H1 (cell line): ENCODE measurements at regions not wholly inside any gene's neighbourhood (a gene's known extent, or its start where the extent isn't known, plus 50 kb on each side); places are given as distances from the start of the nearest gene placed in this dataset.

ENCODE experiments used
- CTCF ChIA-PET: fragments of 300-600 bp; sonication (Branson Sonifier 250); formaldehyde crosslinking; loops from one replicate; lab custom pipeline; 2021; ENCODE audit not compliant: partially characterized antibody; lab: Charles Lee
- POLR2A ChIA-PET: fragments of 300-600 bp; sonication (Branson Sonifier 250); formaldehyde crosslinking; loops from one replicate; lab custom pipeline; 2021; ENCODE audit warnings: inconsistent platforms; ENCODE audit not compliant: partially characterized antibody; lab: Charles Lee
- DNase-seq, 2 experiments: peaks; one replicate each; pipeline versions ENCODE4 v3.0.0 to v3.0.0-alpha.2; 2010 to 2022; ENCODE audit warnings: low spot score in 2 of 2, low read depth in 1 of 2, mixed read lengths in 1 of 2
- FAIRE-seq: peaks from 2 replicates; lab custom pipeline; 2011; peaks lifted over from hg19 to GRCh38; lab: Jason Lieb, UNC
- H2AFZ ChIP-seq: 2 replicates; pipeline ENCODE4 v1.8.1; 2012; ENCODE audit warnings: low read length, inconsistent platforms
- H2AK5ac ChIP-seq: 2 replicates; pipeline ENCODE4 v1.6.1; 2013; ENCODE audit warnings: low read depth, low read length
- H2BK120ac ChIP-seq: replicated peaks from 2 replicates; pipeline ENCODE3; 2013; ENCODE audit warnings: low read depth, low read length, inconsistent platforms
- H2BK12ac ChIP-seq: 2 replicates; pipeline ENCODE4 v1.6.1; 2013; ENCODE audit warnings: low read depth, low read length
- H2BK15ac ChIP-seq: 2 replicates; pipeline ENCODE4 v1.6.1; 2013; ENCODE audit warnings: low read length
- H2BK20ac ChIP-seq: 2 replicates; pipeline ENCODE4 v1.6.1; 2013; ENCODE audit warnings: low read length
- H2BK5ac ChIP-seq: 2 replicates; pipeline ENCODE4 v1.6.1; 2013; ENCODE audit warnings: low read depth, low read length
- H3K14ac ChIP-seq: 2 replicates; pipeline ENCODE4 v1.6.1; 2013; ENCODE audit warnings: inconsistent platforms; ENCODE audit not compliant: insufficient read length
- H3K18ac ChIP-seq: 2 replicates; pipeline ENCODE4 v1.6.1; 2013; ENCODE audit warnings: low read length; ENCODE audit errors: extremely low read depth
- H3K23ac ChIP-seq: 2 replicates; pipeline ENCODE4 v1.6.1; 2013; ENCODE audit warnings: inconsistent platforms; ENCODE audit not compliant: insufficient read length
- H3K23me2 ChIP-seq: 2 replicates; pipeline ENCODE4 v1.6.1; 2013; ENCODE audit warnings: low read depth, low read length
- H3K27ac ChIP-seq: 2 replicates; pipeline ENCODE4 v1.6.1; 2011; ENCODE audit warnings: low read depth, low read length, inconsistent platforms
- H3K27me3 ChIP-seq, 4 experiments: replicated peaks in 1 of 4; 1 replicate in 1 of 4; 2 replicates in 3 of 4; pipeline versions ENCODE4 v1.6.1 to v1.8.1; 2011 to 2013; ENCODE audit warnings: low read length in 3 of 4, mild to moderate bottlenecking in 3 of 4, inconsistent platforms in 2 of 4, mixed read lengths in 2 of 4, moderate library complexity in 1 of 4; ENCODE audit not compliant: control insufficient read depth in 3 of 4, insufficient read depth in 3 of 4; ENCODE audit errors: extremely low read depth in 1 of 4
- H3K36me3 ChIP-seq, 4 experiments: 2 replicates each; pipeline versions ENCODE4 v1.6.1 to v1.8.1; 2011 to 2013; ENCODE audit warnings: mild to moderate bottlenecking in 4 of 4, low read length in 3 of 4, moderate library complexity in 2 of 4, control low read depth in 1 of 4, inconsistent platforms in 1 of 4; ENCODE audit not compliant: insufficient read depth in 4 of 4, control insufficient read depth in 2 of 4
- H3K4ac ChIP-seq: replicated peaks from 2 replicates; pipeline ENCODE3; 2013; ENCODE audit warnings: low read length, low read depth, mixed read lengths, inconsistent platforms; ENCODE audit not compliant: insufficient read length
- H3K4me1 ChIP-seq, 4 experiments: replicated peaks in 1 of 4; 1 replicate in 1 of 4; 2 replicates in 3 of 4; pipeline versions ENCODE4 v1.6.1 to v1.8.1; 2011 to 2013; ENCODE audit warnings: low read length in 3 of 4, inconsistent platforms in 2 of 4, mixed read lengths in 1 of 4; ENCODE audit not compliant: insufficient read depth in 4 of 4, control insufficient read depth in 3 of 4
- H3K4me2 ChIP-seq, 2 experiments: 2 replicates each; pipeline versions ENCODE4 v1.6.1 to v1.8.1; 2011 to 2013; ENCODE audit warnings: low read depth in 2 of 2, low read length in 2 of 2, control low read depth in 1 of 2, inconsistent platforms in 1 of 2, mild to moderate bottlenecking in 1 of 2; ENCODE audit not compliant: insufficient read depth in 1 of 2
- H3K4me3 ChIP-seq, 4 experiments: fragments of 200-600, 300-600 bp in 1 of 4; sonication (generic), shearing (Covaris generic), sonication (Bioruptor Twin) in 1 of 4; 2 replicates each; pipeline versions ENCODE4 v1.5.1 to v1.8.1; 2011 to 2016; ENCODE audit warnings: low read length in 4 of 4, low read depth in 3 of 4, control low read depth in 2 of 4, inconsistent platforms in 2 of 4, mild to moderate bottlenecking in 2 of 4, mixed read lengths in 1 of 4, moderate library complexity in 1 of 4; ENCODE audit not compliant: insufficient read depth in 2 of 4; ENCODE audit errors: extremely low read depth in 1 of 4
- H3K56ac ChIP-seq: replicated peaks from 2 replicates; pipeline ENCODE3; 2013; ENCODE audit warnings: low read depth, mild to moderate bottlenecking, mixed read lengths, low read length, inconsistent platforms; ENCODE audit not compliant: insufficient read length
- H3K79me1 ChIP-seq: 2 replicates; pipeline ENCODE4 v1.6.1; 2013; ENCODE audit warnings: low read depth, low read length, control low read depth
- H3K79me2 ChIP-seq, 2 experiments: 2 replicates each; pipeline versions ENCODE4 v1.6.1 to v1.8.1; 2012 to 2013; ENCODE audit warnings: low read length in 2 of 2, mild to moderate bottlenecking in 2 of 2, inconsistent platforms in 1 of 2; ENCODE audit not compliant: insufficient read depth in 2 of 2, control insufficient read depth in 1 of 2
- H3K9ac ChIP-seq, 4 experiments: replicated peaks in 1 of 4; 1 replicate in 1 of 4; 2 replicates in 3 of 4; pipeline versions ENCODE4 v1.6.1 to v1.8.1; 2011 to 2013; ENCODE audit warnings: low read depth in 3 of 4, low read length in 3 of 4, control low read depth in 2 of 4, mild to moderate bottlenecking in 2 of 4, moderate library complexity in 2 of 4, inconsistent platforms in 1 of 4; ENCODE audit errors: extremely low read depth in 1 of 4
- H3K9me3 ChIP-seq, 2 experiments: 2 replicates each; pipeline versions ENCODE4 v1.6.1 to v1.8.1; 2012 to 2013; ENCODE audit warnings: mild to moderate bottlenecking in 2 of 2, moderate library complexity in 2 of 2, control low read depth in 1 of 2, inconsistent platforms in 1 of 2, low read depth in 1 of 2, low read length in 1 of 2, mixed read lengths in 1 of 2; ENCODE audit not compliant: insufficient read depth in 2 of 2
- H4K20me1 ChIP-seq, 2 experiments: replicated peaks in 1 of 2; 2 replicates each; pipeline versions ENCODE3 to v1.8.1; 2011 to 2013; ENCODE audit warnings: inconsistent platforms in 2 of 2, low read length in 2 of 2, mild to moderate bottlenecking in 1 of 2; ENCODE audit not compliant: insufficient read depth in 2 of 2, control insufficient read depth in 1 of 2
- H4K5ac ChIP-seq: 2 replicates; pipeline ENCODE4 v1.6.1; 2013; ENCODE audit warnings: low read length, low read depth, mixed read lengths, inconsistent platforms; ENCODE audit not compliant: insufficient read length
- H4K8ac ChIP-seq: 2 replicates; pipeline ENCODE4 v1.8.0; 2013; ENCODE audit warnings: mild to moderate bottlenecking, moderate library complexity, low read length, inconsistent platforms; ENCODE audit not compliant: insufficient read depth; ENCODE audit errors: extremely low read depth
- H4K91ac ChIP-seq: replicated peaks from 2 replicates; pipeline ENCODE3; 2013; ENCODE audit warnings: low read length, mixed read lengths, inconsistent platforms; ENCODE audit not compliant: insufficient read length
- BRCA1 ChIP-seq: IDR thresholded peaks from 2 replicates; pipeline ENCODE4 v1.6.1; 2012; ENCODE audit warnings: low read depth, low read length, improper control_type of control experiment
- CEBPB ChIP-seq: IDR thresholded peaks from 2 replicates; pipeline ENCODE4 v1.6.1; 2012; ENCODE audit warnings: low read depth, low read length
- GABPA ChIP-seq: IDR thresholded peaks from 2 replicates; pipeline ENCODE4 v1.6.1; 2011; ENCODE audit warnings: mild to moderate bottlenecking, low read length, moderate library complexity, borderline replicate concordance; ENCODE audit not compliant: insufficient read depth
- TEAD4 ChIP-seq: IDR thresholded peaks from 2 replicates; pipeline ENCODE4 v1.6.1; 2012; ENCODE audit warnings: low read depth, low read length, inconsistent platforms, mixed read lengths
- WGBS, 2 experiments: shearing (Covaris generic) in 1 of 2; methylation state at CpG; one replicate each; pipeline versions ENCODE4 v1.1.6 to v1.1.7; 2013 to 2015; ENCODE audit warnings: low lambda C conversion rate in 2 of 2, mixed read lengths in 2 of 2, inconsistent platforms in 1 of 2, low coverage in 1 of 2, missing lambda C conversion rate in 1 of 2; ENCODE audit not compliant: insufficient replicate concordance in 2 of 2, insufficient coverage in 1 of 2, insufficient read length in 1 of 2; ENCODE audit errors: extremely low coverage in 1 of 2, missing lambda C conversion rate in 1 of 2; 5-methylcytosine and 5-hydroxymethylcytosine counted together

GRCh38 chr4:112876316-112876715 lies 173.1 kb upstream of the ANK2 start:
- no peak overlapping the region for H2AK5ac ChIP-seq
- POLR2A ChIA-PET: interaction anchor here (0.7 to 1.0 kb wide), 2 partner anchors 10 to 20 kb away, joined by 3 read pairs; no protein-coding TSS in a partner anchor
- CTCF ChIA-PET: interaction anchor here (1.0 to 3.6 kb wide), 4 partner anchors 17 to 111 kb away, joined by 3 to 14 read pairs (median 4); no protein-coding TSS in a partner anchor
- H2BK120ac ChIP-seq: no peak overlapping the region
- H3K23ac ChIP-seq: no peak overlapping the region
- H3K4me1 ChIP-seq: peaks cover 0 to 3% (median 0%) of the 10 kb centered on the region in 4 experiments; a peak in 1 of 7 replicates
- H2BK5ac ChIP-seq: no peak overlapping the region
- WGBS, 2 experiments: 60 to 100% methylated on average over 1 to 2 of the region's 2 CpGs
- no peak overlapping the region for H4K5ac ChIP-seq
- no peaks in the 10 kb centered on the region for H3K27me3 ChIP-seq
- no peaks in the 10 kb centered on the region; the same call in 1 of the 2 replicates for H3K79me1 ChIP-seq
- no peak overlapping the region for H2AFZ ChIP-seq
- no peak overlapping the region for H4K91ac ChIP-seq
- H3K4me2 ChIP-seq: peak overlapping the region in 1 of 2 experiments; percentile 2; a peak in 1 of 4 replicates
- DNase-seq: no peak
- FAIRE-seq: peak; percentile 24
- no peak overlapping the region for H2BK20ac ChIP-seq
- no peak overlapping the region for H2BK15ac ChIP-seq
- TF ChIP-seq CEBPB: no peak
- TF ChIP-seq GABPA: no peak
- TF ChIP-seq BRCA1: no peak
- TF ChIP-seq TEAD4: peak; percentile 81
- H4K20me1 ChIP-seq: no peaks in the 10 kb centered on the region
- H4K8ac ChIP-seq: no peak overlapping the region
- no peak overlapping the region for H3K18ac ChIP-seq
- H3K23me2 ChIP-seq: no peaks in the 10 kb centered on the region
- H2BK12ac ChIP-seq: no peak overlapping the region
- H3K9ac ChIP-seq: no peak overlapping the region
- no peak overlapping the region for H3K14ac ChIP-seq
- no peaks in the 10 kb centered on the region for H3K9me3 ChIP-seq
- H3K27ac ChIP-seq: no peak overlapping the region
- H3K56ac ChIP-seq: no peak overlapping the region
- no peak overlapping the region for H3K4ac ChIP-seq
- no peaks in the 10 kb centered on the region for H3K36me3 ChIP-seq
- no peaks in the 10 kb centered on the region; a peak in 1 of 4 replicates for H3K79me2 ChIP-seq
- H3K4me3 ChIP-seq: no peak overlapping the region
